T1000 (cell line): ENCODE measurements at regions not wholly inside any gene's neighbourhood (a gene's known extent, or its start where the extent isn't known, plus 50 kb on each side); places are given as distances from the start of the nearest gene placed in this dataset.

Experiments used
- DNase-seq: peaks from one replicate; lab custom pipeline; 2025; ENCODE audit warnings: mixed read lengths; lab: John Stamatoyannopoulos, UW

- DNase-seq = no peak
Measured at GRCh38 chr6:4191271-4191721, 55.9 kb upstream of the ECI2 start.

GRCh38 chr6:4189249-4189648, 53.9 kb upstream of the ECI2 start:
- no peak for DNase-seq

- no peak for DNase-seq
Measured at GRCh38 chr6:4188801-4189200, 53.4 kb upstream of the ECI2 start.

GRCh38 chr6:4187480-4187879, 52.1 kb upstream of the ECI2 start:
- no peak for DNase-seq

- DNase-seq = no peak
Measured at GRCh38 chr6:4186385-4186784, 51.0 kb upstream of the ECI2 start.

GRCh38 chr6:4185846-4186245, 50.5 kb upstream of the ECI2 start:
- no peak for DNase-seq

GRCh38 chr6:4185419-4185818, 50.0 kb upstream of the ECI2 start:
- DNase-seq = no peak
